ENCODE measurements at regions not wholly inside any gene's neighbourhood (a gene's known extent, or its start where the extent isn't known, plus 50 kb on each side); places are given as distances from the start of the nearest gene placed in this dataset.
"Not testable (repeated sequence)": the region's sequence is repeated elsewhere in the genome, so short reads cannot be mapped to it uniquely, and the experiment has no call there.

- no peak for DNase-seq (ENCODE audit: low read depth, low spot score)
These were observed 164.6 kb upstream of the THBS1 start for GRCh38 chr15:39416258-39416657.

DNA sequence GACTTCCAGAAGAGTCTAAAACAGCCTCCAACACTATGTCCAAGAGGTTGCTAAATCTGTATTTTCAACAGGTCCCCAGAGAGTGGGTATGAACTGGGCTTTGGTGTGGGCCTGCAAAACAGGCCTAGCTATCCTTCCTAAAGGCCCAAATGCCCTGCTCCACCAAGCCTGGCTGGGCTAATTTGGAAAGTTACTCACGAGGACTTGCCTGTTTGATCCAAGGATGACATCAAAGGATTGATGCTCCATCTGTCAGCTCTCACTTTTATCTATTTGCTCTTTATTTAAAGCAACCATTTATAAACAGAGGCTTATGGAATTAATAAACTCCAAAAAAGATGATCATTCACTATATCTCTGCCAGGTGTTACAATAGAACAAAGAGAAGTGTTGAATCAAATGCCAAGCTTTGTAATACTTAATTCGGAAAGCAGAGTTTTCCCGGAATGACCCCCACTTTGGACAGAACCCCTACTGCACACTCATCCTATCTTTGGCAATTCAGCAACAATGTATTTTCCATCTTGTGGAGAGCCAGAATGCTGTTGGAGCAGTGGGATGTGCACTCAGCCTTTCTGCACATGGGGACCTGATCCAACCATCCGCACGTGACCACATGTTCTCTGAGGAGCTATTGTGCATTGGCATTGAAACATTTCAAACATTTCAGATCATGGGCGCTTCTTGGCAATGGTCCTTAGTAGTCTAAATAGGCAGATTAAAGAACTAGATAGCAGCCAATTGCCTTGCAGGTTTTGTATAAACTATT is 163.3 kb upstream of the THBS1 start:
- DNase-seq (ENCODE audit: low read depth, low spot score) = no peak

GRCh38 chr15:39419651-39420050 is 161.2 kb upstream of the THBS1 start:
- DNase-seq (ENCODE audit: low read depth, low spot score) = no peak

GRCh38 chr15:39420123-39420852 is 160.6 kb upstream of the THBS1 start:
- not testable (repeated sequence) for DNase-seq (ENCODE audit: low read depth, low spot score)

GRCh38 chr15:39420853-39421192 is 160.1 kb upstream of the THBS1 start:
- DNase-seq (ENCODE audit: low read depth, low spot score) = not testable (repeated sequence)

DNA sequence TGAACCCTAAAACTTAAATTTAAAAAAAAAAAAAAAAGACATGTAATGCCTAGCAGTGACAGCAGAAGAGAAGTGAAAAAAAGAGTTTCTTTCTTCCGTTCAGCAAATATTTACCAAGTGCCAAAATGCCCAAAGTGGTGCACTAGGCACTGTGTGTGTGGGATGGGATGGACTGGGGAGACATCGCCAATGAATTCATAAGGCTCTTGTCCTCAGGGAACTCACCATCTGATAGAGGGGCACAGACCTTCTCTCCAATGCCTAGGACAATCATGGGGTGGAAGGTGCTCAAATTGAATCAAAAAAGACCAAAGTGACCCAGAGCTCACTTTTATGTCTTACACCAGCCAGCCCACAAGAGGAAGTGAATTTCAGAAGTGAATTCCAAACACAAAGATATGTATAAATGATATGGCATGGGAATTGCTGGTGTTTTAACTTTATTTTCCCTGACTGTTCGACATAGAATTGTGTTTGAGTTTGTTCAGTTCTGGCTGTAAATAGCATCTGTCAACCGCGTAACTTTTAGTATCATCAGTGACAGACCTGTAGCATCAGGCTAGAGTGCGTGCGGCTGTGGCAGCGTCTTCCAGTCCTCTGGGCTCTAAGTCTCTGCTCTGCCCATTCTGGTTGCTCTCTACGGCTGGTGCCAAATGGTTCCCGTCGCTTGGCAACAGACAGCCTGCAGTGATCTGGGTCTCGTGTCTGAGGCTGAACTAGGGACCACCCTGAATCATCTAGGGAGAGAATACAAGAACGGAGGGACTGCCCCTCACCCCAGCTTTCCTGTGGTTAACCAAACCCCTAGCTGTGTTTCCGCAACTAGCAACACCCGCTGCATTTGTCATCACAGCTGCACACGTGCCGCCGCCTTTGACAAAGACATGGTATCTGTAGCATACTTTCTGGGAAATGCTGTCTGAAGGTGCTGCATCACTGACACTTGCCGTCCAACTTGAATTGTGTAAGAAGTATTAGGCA is 154.0 kb upstream of the THBS1 start:
- DNase-seq (ENCODE audit: low read depth, low spot score) = peak; percentile 78

DNA sequence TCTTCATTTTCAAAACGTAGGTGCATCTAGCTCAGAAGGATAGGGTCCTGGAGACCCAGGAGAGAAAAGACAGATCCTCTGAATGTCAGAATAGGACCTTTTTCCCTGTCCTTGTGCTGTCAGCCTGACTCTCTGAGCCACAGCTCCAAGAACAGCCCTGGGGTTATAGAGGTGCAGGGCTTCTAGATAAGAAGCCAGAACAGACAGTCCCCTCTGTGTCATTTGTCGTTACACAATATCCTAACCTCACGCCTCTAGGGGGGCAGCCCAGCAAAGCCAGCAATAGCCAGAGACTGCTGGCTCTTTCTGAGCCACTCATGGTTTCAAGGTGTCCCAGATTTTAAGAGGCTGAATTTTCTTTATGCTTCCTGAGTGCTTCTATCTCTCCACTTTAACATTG is 153.2 kb upstream of the THBS1 start:
- DNase-seq (ENCODE audit: low read depth, low spot score) = no peak

GRCh38 chr15:39429898-39430357 is 151.0 kb upstream of the THBS1 start:
- no peak for DNase-seq (ENCODE audit: low read depth, low spot score)

DNA sequence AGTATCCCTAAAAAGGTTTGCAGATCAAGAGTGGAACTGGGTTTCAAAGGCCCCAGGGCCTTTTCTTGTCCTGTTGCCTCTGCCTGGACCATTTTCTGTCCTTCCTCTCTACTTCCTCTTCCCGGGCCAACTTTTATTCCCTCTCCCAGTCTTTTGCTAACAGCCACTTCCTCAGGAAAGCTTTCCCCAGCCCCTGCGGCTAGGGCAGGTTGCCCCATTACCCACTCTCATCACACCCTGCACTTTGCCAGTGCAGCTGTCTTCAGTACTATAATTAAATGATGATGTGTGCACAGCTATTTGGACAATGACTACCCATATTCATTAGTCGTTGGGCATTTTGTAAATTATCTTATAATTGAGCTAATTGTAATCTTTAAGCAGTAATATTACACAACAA is 150.5 kb upstream of the THBS1 start:
- no peak for DNase-seq (ENCODE audit: low read depth, low spot score)

DNA sequence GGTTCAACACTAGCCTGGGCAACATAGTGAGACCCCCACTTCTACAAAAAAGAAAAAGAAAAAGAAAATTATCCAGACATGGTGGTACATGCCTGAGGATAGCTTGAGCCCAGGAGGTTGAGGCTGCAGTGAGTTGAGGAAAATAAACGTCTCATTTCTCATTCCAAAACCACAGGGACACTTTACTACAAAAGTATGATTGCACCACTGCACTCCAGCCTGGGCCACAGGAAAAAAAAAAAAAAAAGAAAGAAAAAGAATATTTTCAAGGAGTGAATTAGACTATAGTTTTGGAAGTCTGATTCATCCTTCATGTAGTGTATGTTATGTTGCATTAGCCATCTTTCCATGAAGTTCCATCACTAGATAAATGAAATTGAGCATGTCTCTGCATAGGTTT is 149.5 kb upstream of the THBS1 start:
- no peak for DNase-seq (ENCODE audit: low read depth, low spot score)

DNA sequence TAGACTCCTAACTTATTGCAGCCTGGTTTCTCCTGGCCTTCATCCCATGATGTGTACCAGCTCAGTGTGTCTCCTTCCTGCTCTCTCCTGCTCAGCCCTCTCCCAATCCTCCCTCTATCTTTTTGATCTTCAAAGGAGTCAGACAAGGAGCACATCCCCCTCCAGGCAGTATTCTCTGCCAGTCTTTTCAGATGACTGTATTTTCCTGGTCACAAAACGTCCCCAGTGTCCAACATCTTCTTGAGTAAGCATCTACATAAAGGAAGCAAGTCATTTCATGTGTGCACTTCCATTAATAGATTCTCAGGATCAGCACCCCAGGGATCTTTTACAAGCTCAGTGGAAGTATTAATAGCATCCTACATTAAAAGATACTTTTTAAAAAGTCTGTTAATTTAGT is 148.9 kb upstream of the THBS1 start:
- DNase-seq (ENCODE audit: low read depth, low spot score) = no peak

- no peak for DNase-seq (ENCODE audit: low read depth, low spot score)
These were observed 147.9 kb upstream of the THBS1 start for GRCh38 chr15:39432912-39433348.

DNA sequence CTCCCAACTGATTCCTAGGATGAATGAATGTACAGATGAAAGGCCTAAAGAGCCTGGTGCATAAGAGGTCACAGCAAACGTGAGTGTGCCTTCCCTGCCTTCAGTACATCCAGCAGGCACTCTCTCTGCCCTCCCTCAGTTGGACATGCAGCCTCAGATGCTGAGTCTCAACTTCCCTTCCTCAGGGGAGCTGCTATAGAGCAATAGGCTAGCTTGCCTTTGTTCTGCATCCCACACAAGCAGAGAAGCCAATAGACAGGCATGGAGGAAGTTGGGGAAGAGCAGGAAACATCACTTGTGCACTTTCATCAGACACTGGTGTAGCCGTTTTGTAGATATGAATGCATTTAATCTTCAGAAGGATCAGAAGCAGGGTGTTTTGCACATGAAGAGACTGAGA is 147.5 kb upstream of the THBS1 start:
- no peak for DNase-seq (ENCODE audit: low read depth, low spot score)

DNA sequence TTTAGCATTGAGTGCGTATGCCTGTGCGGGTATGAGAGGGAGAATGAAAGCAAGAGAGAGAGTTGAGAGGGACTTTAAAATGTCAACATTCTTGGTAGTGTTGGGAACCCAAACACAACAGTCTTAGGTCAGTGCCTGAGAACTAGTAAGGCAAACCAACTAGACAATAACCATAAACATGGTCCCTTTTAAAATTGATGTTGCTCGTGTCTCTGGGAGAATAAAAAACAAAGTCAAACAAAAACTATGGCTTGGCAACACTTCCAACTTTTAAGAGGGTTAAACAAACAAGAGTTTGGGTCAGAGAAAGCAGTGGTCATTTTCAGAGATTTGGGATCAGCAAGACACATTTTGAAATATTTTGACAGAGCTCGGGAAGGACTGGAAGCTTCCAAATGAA is 146.7 kb upstream of the THBS1 start:
- no peak for DNase-seq (ENCODE audit: low read depth, low spot score)

DNA sequence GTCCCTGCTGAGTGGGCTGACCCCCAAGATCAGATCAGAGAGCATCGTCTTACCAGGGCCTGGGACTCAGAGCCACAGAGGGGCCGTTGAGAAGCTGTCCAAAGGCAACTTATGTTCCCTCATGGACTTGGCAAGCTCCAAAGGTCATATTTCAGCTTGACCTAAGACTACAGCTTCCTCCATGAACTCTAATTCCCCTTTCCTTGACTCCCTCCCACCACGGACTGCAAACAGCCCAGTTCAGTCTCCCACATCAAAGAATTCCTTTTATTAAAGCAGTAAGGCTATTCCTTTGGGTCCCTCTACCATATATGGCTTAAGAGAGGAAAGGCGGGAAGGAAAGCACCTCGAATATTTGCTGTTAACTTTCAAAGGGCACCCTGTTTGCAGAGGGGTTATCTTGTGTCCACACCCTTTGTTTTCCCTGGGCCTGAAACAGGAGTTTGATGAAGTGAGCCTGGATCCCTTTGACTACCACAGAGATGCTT is 146.1 kb upstream of the THBS1 start:
- DNase-seq (ENCODE audit: low read depth, low spot score) = no peak

- DNase-seq (ENCODE audit: low read depth, low spot score) = no peak
These were observed 145.6 kb upstream of the THBS1 start for GRCh38 chr15:39435244-39435643.

DNA sequence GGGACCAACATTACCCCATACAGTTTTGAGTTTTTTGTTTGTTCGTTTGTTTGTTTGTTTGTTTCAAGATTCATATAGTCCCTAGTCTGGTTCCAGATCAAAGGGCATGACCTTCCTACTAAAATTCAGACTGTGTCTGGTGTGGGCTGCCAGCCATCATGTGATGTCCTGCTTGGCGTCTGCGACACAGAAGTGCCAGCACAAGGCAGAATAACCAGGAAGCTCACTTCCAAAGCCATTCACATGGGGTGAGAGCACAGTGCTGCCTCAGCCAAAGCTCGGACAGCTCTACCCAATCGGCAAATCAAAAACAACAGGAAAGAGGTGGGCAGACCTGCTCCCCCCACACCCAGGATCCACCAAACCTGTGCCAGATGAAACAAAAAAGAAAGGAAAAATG is 142.6 kb upstream of the THBS1 start:
- DNase-seq (ENCODE audit: low read depth, low spot score) = no peak

DNA sequence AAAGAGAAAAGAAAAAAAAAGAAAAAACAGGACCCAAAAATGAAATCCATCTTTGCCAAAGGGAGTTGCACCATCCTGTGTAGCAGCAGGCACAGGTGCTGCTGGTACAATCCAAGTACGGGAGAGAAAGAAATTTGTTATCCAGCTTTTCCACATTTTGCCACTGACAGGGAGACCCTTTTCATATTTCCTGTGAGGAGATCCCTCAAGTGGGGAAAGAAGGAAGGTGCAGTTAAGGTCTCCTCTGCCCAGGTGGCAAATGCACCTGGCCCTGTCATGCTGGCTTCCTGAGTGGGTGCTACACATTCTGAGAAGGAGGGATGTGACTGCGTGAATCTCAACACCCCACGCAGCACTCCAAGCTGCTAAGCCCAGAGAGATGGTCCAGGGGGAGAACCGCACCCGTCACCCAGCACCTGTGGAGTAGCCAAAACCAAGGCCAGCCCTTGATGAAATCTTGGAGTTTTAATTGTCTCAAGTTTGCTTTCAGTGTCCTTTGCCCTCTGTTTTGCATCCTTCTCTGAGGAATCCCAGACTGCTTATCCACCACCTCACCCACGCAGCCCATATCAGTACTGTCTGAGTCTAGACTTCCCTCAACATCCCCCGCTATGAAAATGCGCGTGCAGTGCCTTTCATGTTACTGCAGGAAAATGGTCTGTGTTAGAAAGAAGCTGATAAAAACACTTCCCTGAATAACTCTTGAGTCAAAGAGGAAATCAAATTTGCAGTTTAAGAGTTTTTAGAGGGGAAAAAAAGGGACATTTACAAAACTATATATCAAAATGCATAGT is 141.9 kb upstream of the THBS1 start:
- DNase-seq (ENCODE audit: low read depth, low spot score) = no peak

GRCh38 chr15:39442898-39443297 is 138.0 kb upstream of the THBS1 start:
- no peak for DNase-seq (ENCODE audit: low read depth, low spot score)

DNA sequence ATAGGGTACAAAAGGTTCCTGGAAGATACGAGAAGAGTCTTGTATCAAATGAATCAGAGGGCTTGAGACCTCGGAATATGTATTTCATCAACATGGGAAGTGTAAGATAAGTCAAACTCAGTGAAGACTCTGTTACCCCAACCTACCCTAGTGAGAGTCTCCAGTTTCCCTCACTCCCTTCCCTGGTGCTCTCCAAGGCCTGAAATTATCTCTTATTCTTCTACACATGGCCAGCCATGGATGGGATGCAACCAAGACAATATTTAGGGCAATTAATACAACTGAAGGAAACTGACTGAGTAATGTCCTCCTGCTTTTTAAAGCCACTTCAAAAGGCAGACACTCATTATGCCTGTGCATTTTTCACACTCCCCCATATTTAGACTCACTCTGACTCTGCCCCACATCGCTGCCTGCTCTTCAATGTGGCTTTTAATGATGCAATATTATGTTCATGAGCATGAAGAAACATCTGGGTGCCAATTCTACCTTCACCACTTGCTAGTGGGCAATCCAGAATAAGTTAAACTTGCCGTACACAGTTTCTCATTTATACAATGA is 137.1 kb upstream of the THBS1 start:
- no peak for DNase-seq (ENCODE audit: low read depth, low spot score)

All from activated naive CD8-positive, alpha-beta T cell treated with anti-CD3 and anti-CD28 coated beads, Interleukin-2, amount 50 U/mL, for 16 hours (primary cell).